ENCODE measurements at regions not wholly inside any gene's neighbourhood (a gene's known extent, or its start where the extent isn't known, plus 50 kb on each side); places are given as distances from the start of the nearest gene placed in this dataset.

DNA sequence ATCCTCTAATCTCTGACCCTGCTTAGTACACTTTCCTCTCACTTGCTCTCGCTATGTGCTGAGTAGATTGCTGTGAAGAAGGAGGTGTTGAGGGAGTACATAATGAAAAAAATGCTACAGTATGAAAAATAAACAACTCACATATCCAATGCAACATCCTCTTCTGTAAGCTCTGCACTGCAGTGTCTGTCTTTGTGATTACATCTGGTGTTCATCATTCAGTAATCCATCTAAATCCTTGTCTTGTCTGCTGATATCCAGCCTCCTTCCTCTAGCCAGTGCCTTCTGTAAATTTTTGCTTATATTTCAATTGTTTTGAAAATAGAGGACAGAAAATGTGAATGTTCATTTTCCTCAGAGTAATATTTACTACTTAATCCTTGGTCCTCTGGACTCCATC lies 57.4 kb upstream of the CDH12 start:
- Histone ChIP-seq H3K4me1 (ENCODE audit: insufficient read depth, low read length) (no peaks in the 10 kb centered on the region), H2AFZ (ENCODE audit: low read length) (no peak overlapping the region), H3K9me3 (ENCODE audit: low read length) (no peaks in the 10 kb centered on the region), H3K27ac (ENCODE audit: low read length) (no peak overlapping the region), H3K79me2 (ENCODE audit: low read length) (no peaks in the 10 kb centered on the region), H3K4me3 (ENCODE audit: low read length) (no peak overlapping the region), H3K36me3 (ENCODE audit: low read depth, low read length) (no peaks in the 10 kb centered on the region), H3K9ac (ENCODE audit: low read length) (no peak overlapping the region), H3F3A (ENCODE audit: low read length, unreplicated experiment) (no peaks in the 10 kb centered on the region), H3K4me2 (ENCODE audit: low read length) (no peak overlapping the region), H3K27me3 (ENCODE audit: low read length) (no peaks in the 10 kb centered on the region), H3K9me2 (replicated peaks; ENCODE audit: low read length) (no peaks in the 10 kb centered on the region), H4K20me1 (ENCODE audit: low read length) (no peaks in the 10 kb centered on the region)
- intact Hi-C loops (cut with micrococcal nuclease): no loop called here
- ATAC-seq: no peak
- POLR2A ChIA-PET (ENCODE audit: unreplicated experiment): no interaction called here
- no peak for DNase-seq
- TF ChIP-seq EZH2 (IDR thresholded peaks at IDR 0.05; ENCODE audit: low read length, unreplicated experiment): no peak
- no peak for TF ChIP-seq EZH2phosphoT487 (IDR thresholded peaks at IDR 0.05; ENCODE audit: borderline replicate concordance, low read length)
- TF ChIP-seq, protein P1, sequence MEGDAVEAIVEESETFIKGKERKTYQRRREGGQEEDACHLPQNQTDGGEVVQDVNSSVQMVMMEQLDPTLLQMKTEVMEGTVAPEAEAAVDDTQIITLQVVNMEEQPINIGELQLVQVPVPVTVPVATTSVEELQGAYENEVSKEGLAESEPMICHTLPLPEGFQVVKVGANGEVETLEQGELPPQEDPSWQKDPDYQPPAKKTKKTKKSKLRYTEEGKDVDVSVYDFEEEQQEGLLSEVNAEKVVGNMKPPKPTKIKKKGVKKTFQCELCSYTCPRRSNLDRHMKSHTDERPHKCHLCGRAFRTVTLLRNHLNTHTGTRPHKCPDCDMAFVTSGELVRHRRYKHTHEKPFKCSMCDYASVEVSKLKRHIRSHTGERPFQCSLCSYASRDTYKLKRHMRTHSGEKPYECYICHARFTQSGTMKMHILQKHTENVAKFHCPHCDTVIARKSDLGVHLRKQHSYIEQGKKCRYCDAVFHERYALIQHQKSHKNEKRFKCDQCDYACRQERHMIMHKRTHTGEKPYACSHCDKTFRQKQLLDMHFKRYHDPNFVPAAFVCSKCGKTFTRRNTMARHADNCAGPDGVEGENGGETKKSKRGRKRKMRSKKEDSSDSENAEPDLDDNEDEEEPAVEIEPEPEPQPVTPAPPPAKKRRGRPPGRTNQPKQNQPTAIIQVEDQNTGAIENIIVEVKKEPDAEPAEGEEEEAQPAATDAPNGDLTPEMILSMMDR (conservative IDR thresholded peaks at IDR 0.05; ENCODE audit: low read depth, low read length): no peak
- BruUV-seq (replicated peaks): no TSS peak
- CTCF ChIA-PET: no interaction called here

DNA sequence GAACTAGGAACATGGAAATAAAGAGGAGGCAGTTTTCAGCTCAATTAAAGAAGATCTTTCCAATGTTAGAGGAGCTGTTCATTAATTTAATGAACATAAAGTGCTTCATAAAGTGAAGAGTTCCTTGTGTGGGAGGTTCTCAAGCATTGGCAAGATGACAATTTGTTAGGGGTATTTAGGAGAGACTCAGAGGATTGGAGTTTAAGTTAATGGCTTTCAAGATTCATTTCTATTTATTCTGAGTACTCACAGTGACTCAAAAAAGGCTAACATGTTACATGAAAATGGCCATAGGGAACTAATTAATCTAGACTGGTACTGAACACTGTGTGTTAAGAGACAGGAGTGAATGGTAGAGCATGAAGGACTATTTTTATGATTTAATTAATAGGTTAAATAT lies 55.4 kb upstream of the CDH12 start:
- no peaks in the 10 kb centered on the region for H3K9me2 ChIP-seq (replicated peaks; ENCODE audit: low read length)
- no peak overlapping the region for H3K27ac ChIP-seq (ENCODE audit: low read length)
- no peak for TF ChIP-seq EZH2phosphoT487 (IDR thresholded peaks at IDR 0.05; ENCODE audit: borderline replicate concordance, low read length)
- TF ChIP-seq, protein P1 (conservative IDR thresholded peaks at IDR 0.05; ENCODE audit: low read depth, low read length): no peak
- no peak for TF ChIP-seq EZH2 (IDR thresholded peaks at IDR 0.05; ENCODE audit: low read length, unreplicated experiment)
- H3K4me3 ChIP-seq (ENCODE audit: low read length): no peak overlapping the region
- no peak overlapping the region for H3K4me2 ChIP-seq (ENCODE audit: low read length)
- no peaks in the 10 kb centered on the region for H3K79me2 ChIP-seq (ENCODE audit: low read length)
- DNase-seq (no peak), ATAC-seq (no peak)
- no peaks in the 10 kb centered on the region for H3K9me3 ChIP-seq (ENCODE audit: low read length)
- H3K9ac ChIP-seq (ENCODE audit: low read length): no peak overlapping the region
- no peak overlapping the region for H2AFZ ChIP-seq (ENCODE audit: low read length)
- no peaks in the 10 kb centered on the region for H3K27me3 ChIP-seq (ENCODE audit: low read length)
- H3F3A ChIP-seq (ENCODE audit: low read length, unreplicated experiment): no peaks in the 10 kb centered on the region
- no peaks in the 10 kb centered on the region for H3K36me3 ChIP-seq (ENCODE audit: low read depth, low read length)
- no TSS peak for BruUV-seq (replicated peaks)
- ChIA-PET POLR2A (ENCODE audit: unreplicated experiment) (no interaction called here), CTCF (no interaction called here)
- H3K4me1 ChIP-seq (ENCODE audit: insufficient read depth, low read length): no peaks in the 10 kb centered on the region
- intact Hi-C loops (cut with micrococcal nuclease): no loop called here
- H4K20me1 ChIP-seq (ENCODE audit: low read length): no peaks in the 10 kb centered on the region

DNA sequence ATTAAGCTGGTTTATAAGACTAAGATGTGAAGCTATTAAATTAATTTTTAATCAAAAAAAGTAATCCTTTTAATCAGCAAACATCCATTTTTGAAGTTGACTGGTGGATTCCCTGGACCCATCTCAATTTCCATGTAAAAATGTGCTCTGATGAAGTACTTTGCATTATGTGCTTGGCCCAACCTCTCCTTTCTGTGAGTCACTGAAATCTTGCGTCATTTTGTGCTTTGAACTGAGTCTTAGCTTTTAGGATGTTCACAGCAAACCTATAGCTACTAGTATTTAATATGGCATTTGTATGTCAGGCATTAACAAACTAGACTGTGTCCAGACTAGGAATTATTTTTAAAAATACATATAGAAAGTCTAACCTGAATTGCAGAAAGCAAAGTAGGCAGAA lies 55.0 kb upstream of the CDH12 start:
- H3K4me2 ChIP-seq (ENCODE audit: low read length): no peak overlapping the region
- no peak overlapping the region for H3K4me3 ChIP-seq (ENCODE audit: low read length)
- TF ChIP-seq, protein P1 (conservative IDR thresholded peaks at IDR 0.05; ENCODE audit: low read depth, low read length): no peak
- TF ChIP-seq EZH2 (IDR thresholded peaks at IDR 0.05; ENCODE audit: low read length, unreplicated experiment) (no peak), EZH2phosphoT487 (IDR thresholded peaks at IDR 0.05; ENCODE audit: borderline replicate concordance, low read length) (no peak)
- H3K9me2 ChIP-seq (replicated peaks; ENCODE audit: low read length): no peaks in the 10 kb centered on the region
- intact Hi-C loops (cut with micrococcal nuclease): no loop called here
- no TSS peak for BruUV-seq (replicated peaks)
- H3K9ac ChIP-seq (ENCODE audit: low read length): no peak overlapping the region
- no peak overlapping the region for H3K27ac ChIP-seq (ENCODE audit: low read length)
- no peaks in the 10 kb centered on the region for H3K79me2 ChIP-seq (ENCODE audit: low read length)
- no peak overlapping the region for H2AFZ ChIP-seq (ENCODE audit: low read length)
- H3K4me1 ChIP-seq (ENCODE audit: insufficient read depth, low read length): no peaks in the 10 kb centered on the region
- H3K27me3 ChIP-seq (ENCODE audit: low read length): no peaks in the 10 kb centered on the region
- ATAC-seq (no peak), DNase-seq (peak; percentile 25)
- H4K20me1 ChIP-seq (ENCODE audit: low read length): no peaks in the 10 kb centered on the region
- no peaks in the 10 kb centered on the region for H3K36me3 ChIP-seq (ENCODE audit: low read depth, low read length)
- H3F3A ChIP-seq (ENCODE audit: low read length, unreplicated experiment): no peaks in the 10 kb centered on the region
- CTCF ChIA-PET: no interaction called here
- POLR2A ChIA-PET (ENCODE audit: unreplicated experiment): no interaction called here
- no peaks in the 10 kb centered on the region for H3K9me3 ChIP-seq (ENCODE audit: low read length)

Data from PC-3 (cell line).